ENCODE measurements at regions not wholly inside any gene's neighbourhood (a gene's known extent, or its start where the extent isn't known, plus 50 kb on each side); places are given as distances from the start of the nearest gene placed in this dataset.

DNA sequence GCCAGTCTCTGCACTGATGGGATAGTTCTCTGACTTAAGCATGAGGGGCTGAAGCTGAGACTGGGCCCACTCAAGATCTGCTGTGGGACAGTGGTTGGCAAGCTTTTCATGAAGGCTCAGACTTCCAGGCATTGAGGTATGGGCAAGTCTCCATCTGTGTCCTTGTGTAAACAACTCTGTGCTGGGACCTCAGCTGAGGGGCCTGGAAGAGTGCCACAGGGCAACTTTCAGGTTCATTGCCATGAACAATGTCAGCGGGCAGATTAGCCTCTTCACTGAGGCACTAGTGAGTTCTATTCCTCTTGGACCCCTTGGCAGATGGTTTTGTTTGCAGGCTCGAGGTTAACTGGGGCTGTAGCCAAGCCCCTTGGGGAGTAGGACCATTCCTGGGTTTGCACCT, 127.1 kb downstream of the MRPS30 start:
- DNase-seq (ENCODE audit: low read depth), result no peak
- no peak for TF ChIP-seq CTCF (conservative IDR thresholded peaks at IDR 0.05; ENCODE audit: low read depth, low read length)
- H3K4me3 ChIP-seq (ENCODE audit: low read length), result no peak overlapping the region

DNA sequence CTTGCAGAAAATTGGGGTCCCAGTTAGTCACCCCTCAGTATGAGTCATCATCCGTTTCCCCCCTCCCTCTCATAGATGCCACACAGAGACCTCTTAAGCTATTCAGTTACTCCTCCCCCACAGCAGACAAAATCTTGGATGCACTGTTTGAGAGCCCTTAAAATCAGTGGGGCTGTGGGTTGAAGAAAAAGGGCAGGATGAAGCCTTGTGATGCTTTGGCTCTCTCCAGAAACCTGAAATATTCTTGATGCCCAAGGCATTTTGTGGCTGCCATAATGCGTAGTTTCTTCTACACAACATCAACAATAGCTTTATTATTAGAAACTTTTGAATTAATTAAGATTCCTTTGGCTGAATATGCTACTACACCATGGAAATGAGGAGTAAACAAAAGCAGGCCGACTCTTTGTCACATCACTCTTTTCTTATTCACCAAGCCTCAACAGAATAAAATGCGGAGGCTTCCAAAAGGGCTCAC, 133.8 kb downstream of the MRPS30 start:
- no peak for TF ChIP-seq CTCF (conservative IDR thresholded peaks at IDR 0.05; ENCODE audit: low read depth, low read length)
- no peak overlapping the region for H3K4me3 ChIP-seq (ENCODE audit: low read length)
- no peak for DNase-seq (ENCODE audit: low read depth)

DNA sequence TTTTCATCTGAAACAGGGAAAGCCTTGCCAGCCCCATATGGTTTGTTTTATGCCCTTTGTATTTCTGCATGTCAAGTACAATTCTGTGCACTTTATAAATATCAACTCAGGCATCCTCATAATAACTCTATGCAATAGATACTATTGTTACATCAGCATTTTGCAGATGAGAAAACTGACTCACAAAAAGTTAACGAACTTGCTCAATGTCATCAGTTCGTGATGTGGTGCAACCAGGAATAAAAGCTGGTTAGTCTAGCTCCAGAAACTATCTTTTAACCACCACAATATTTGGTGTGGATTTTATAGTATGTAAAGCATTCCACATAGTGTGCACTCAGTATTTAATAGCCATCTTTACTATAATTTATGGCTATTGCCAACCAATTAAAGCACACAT, 134.9 kb downstream of the MRPS30 start:
- DNase-seq (ENCODE audit: low read depth), result no peak
- no peak for TF ChIP-seq CTCF (conservative IDR thresholded peaks at IDR 0.05; ENCODE audit: low read depth, low read length)
- H3K4me3 ChIP-seq (ENCODE audit: low read length), result no peak overlapping the region

- no peak for TF ChIP-seq CTCF (conservative IDR thresholded peaks at IDR 0.05; ENCODE audit: low read depth, low read length)
- no peak overlapping the region for H3K4me3 ChIP-seq (ENCODE audit: low read length)
- DNase-seq (ENCODE audit: low read depth), result no peak
Observed at GRCh38 chr5:44945743-44946142, 137.0 kb downstream of the MRPS30 start.

- no peak for TF ChIP-seq CTCF (conservative IDR thresholded peaks at IDR 0.05; ENCODE audit: low read depth, low read length)
- no peak overlapping the region for H3K4me3 ChIP-seq (ENCODE audit: low read length)
- DNase-seq (ENCODE audit: low read depth), result no peak
Observed at GRCh38 chr5:44949687-44950086, 140.9 kb downstream of the MRPS30 start.

DNA sequence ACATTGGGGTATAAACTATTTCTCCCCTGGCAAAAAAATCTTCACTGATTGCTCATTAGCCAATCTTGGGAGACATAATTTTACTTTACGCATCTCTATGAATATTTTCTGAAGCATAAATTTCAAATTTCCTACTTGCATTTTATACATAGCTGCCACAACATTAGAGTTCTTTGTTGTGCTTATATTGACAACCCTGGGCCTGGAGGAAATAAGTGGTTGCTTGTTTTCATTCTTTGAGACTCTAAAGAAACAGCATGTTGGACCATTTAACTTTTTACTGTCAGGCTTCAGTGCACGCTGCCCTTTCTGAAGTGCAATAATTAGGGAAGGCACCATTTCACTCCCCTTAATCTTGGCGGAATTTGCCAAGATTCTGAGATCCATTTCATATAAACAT, 142.6 kb downstream of the MRPS30 start:
- no peak for TF ChIP-seq CTCF (conservative IDR thresholded peaks at IDR 0.05; ENCODE audit: low read depth, low read length)
- DNase-seq (ENCODE audit: low read depth), result no peak
- no peak overlapping the region for H3K4me3 ChIP-seq (ENCODE audit: low read length)

- DNase-seq (ENCODE audit: low read depth), result no peak
- H3K4me3 ChIP-seq (ENCODE audit: low read length), result no peak overlapping the region
- peak; percentile 85 for TF ChIP-seq CTCF (conservative IDR thresholded peaks at IDR 0.05; ENCODE audit: low read depth, low read length)
Observed at GRCh38 chr5:44952376-44952775, 143.6 kb downstream of the MRPS30 start.

Measured in retinal pigment epithelial cell (primary cell).